Lower lobe of right lung (tissue), 2 donors: ENCODE measurements at regions not wholly inside any gene's neighbourhood (a gene's known extent, or its start where the extent isn't known, plus 50 kb on each side); places are given as distances from the start of the nearest gene placed in this dataset.

Experiments used
- ATAC-seq, 2 donors: fragments of 200-7000 bp; cut with Tn5 transposase; one replicate each; pipeline ENCODE4 v1.9.1; 2020 to 2022; ENCODE audit warnings: mild to moderate bottlenecking in 2 of 2, moderate library complexity in 2 of 2
- DNase-seq: peaks from one replicate; pipeline ENCODE4 v3.0.0-alpha.2; 2020
- H3K27ac ChIP-seq: fragments of 200-600 bp; one replicate; pipeline ENCODE4 v1.8.0; 2022
- H3K27me3 ChIP-seq: fragments of 200-600 bp; one replicate; pipeline ENCODE4 v1.8.0; 2022; ENCODE audit warnings: low read depth
- H3K36me3 ChIP-seq: fragments of 200-600 bp; one replicate; pipeline ENCODE4 v1.8.0; 2022; ENCODE audit warnings: mild to moderate bottlenecking
- H3K4me1 ChIP-seq: fragments of 200-600 bp; one replicate; pipeline ENCODE4 v1.8.0; 2022
- H3K4me3 ChIP-seq: fragments of 200-600 bp; one replicate; pipeline ENCODE4 v1.8.0; 2022; ENCODE audit warnings: mild to moderate bottlenecking
- H3K9me3 ChIP-seq: fragments of 200-600 bp; one replicate; pipeline ENCODE4 v1.8.0; 2022
- intact Hi-C: fragments of 100-400 bp; cut with DNase I; formaldehyde crosslinking; loops from one replicate; pipeline ENCODE4 v1.11.0; 2022
- TF ChIP-seq, protein P1 (sequence below): fragments of 200-600 bp; IDR thresholded peaks from one replicate; pipeline ENCODE4 v1.8.0; 2022; ENCODE audit warnings: antibody characterized with exemption, mild to moderate bottlenecking
- donor health status: DM: no; HTN: yes; CAD: no; lungs with severe emphysema.

GRCh38 chr11:133697603-133698180 lies 147.6 kb downstream of the SPATA19 start:
- Histone ChIP-seq H3K9me3 (no peaks in the 10 kb centered on the region), H3K36me3 (no peaks in the 10 kb centered on the region), H3K4me3 (no peak overlapping the region), H3K4me1 (no peaks in the 10 kb centered on the region), H3K27ac (no peak overlapping the region), H3K27me3 (no peaks in the 10 kb centered on the region)
- ATAC-seq (no peak), DNase-seq (no peak)
- intact Hi-C loops = no loop called here
- TF ChIP-seq, protein P1, sequence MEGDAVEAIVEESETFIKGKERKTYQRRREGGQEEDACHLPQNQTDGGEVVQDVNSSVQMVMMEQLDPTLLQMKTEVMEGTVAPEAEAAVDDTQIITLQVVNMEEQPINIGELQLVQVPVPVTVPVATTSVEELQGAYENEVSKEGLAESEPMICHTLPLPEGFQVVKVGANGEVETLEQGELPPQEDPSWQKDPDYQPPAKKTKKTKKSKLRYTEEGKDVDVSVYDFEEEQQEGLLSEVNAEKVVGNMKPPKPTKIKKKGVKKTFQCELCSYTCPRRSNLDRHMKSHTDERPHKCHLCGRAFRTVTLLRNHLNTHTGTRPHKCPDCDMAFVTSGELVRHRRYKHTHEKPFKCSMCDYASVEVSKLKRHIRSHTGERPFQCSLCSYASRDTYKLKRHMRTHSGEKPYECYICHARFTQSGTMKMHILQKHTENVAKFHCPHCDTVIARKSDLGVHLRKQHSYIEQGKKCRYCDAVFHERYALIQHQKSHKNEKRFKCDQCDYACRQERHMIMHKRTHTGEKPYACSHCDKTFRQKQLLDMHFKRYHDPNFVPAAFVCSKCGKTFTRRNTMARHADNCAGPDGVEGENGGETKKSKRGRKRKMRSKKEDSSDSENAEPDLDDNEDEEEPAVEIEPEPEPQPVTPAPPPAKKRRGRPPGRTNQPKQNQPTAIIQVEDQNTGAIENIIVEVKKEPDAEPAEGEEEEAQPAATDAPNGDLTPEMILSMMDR = no peak

DNA sequence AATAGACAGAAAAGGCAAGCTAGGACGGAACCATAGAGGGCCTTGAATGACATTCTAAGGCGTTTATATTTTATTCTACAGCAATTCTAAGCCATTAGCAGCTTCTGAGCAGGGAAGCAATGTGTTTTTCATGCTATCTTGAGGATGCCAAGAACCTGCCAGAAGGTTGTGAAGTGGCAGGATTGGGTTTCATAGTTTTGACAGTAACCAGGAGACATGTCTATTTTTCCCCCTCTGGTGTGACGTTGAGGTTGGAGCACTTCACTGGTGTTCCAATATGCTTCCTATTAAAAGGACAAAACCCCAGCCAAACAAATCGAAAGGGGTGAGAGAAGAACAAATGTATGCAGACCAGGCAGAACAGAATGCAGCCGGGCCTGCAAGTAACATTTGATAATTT lies 148.2 kb downstream of the SPATA19 start:
- no peaks in the 10 kb centered on the region for H3K27me3 ChIP-seq
- H3K4me3 ChIP-seq = no peak overlapping the region
- DNase-seq (no peak), ATAC-seq (no peak)
- H3K36me3 ChIP-seq = no peaks in the 10 kb centered on the region
- TF ChIP-seq, protein P1 = no peak
- no peaks in the 10 kb centered on the region for H3K4me1 ChIP-seq
- intact Hi-C loops = no loop called here
- no peak overlapping the region for H3K27ac ChIP-seq
- H3K9me3 ChIP-seq = no peaks in the 10 kb centered on the region

DNA sequence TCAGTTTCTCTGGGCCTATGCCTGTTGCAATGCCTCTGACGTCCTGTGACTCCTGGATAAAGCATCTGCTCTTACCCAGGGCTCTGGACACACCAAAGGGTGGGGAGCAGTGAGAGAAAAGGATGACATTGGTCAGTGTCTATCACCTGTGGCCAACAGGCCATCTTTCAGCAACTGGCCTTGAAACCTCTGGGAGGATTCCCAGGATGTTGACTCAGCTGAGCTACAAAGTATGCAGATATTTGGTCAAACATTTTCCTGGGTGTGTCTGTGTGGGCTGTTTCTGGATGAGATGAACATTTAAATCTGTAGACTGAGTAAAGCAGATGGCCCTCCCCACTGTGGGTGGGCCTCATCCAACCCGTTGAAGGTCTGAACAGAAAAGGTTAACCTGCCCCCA lies 149.9 kb downstream of the SPATA19 start:
- no peak for DNase-seq
- Histone ChIP-seq H3K27ac (no peak overlapping the region), H3K36me3 (no peaks in the 10 kb centered on the region), H3K4me1 (no peaks in the 10 kb centered on the region), H3K27me3 (no peaks in the 10 kb centered on the region), H3K9me3 (no peaks in the 10 kb centered on the region), H3K4me3 (no peak overlapping the region)
- ATAC-seq = no peak
- TF ChIP-seq, protein P1 = no peak
- intact Hi-C loops = no loop called here

DNA sequence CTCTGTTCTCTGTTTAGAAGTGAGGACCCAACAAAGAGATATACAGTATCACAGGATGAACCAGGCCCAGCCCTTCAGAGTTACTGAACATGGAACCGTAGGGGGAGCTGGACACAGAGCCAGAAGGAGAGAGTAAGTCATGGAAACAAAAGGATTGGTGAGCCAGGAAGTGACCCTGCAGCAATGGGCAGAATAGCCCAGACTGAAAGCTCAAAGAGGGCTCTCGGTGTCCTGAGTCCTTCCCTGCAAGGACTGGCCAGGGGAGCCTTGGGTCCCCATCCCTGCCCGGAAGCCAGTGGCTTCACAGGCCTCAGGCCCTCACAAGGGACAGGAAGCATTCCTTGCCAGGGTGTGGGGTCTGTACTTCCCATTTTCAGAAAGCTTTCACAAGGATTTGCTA lies 150.6 kb downstream of the SPATA19 start:
- Histone ChIP-seq H3K4me1 (no peaks in the 10 kb centered on the region), H3K4me3 (no peak overlapping the region), H3K27ac (no peak overlapping the region), H3K9me3 (no peaks in the 10 kb centered on the region), H3K27me3 (no peaks in the 10 kb centered on the region), H3K36me3 (no peaks in the 10 kb centered on the region)
- ATAC-seq = no peak
- TF ChIP-seq, protein P1 = no peak
- intact Hi-C loops = no loop called here
- no peak for DNase-seq

GRCh38 chr11:133693110-133693509 lies 152.2 kb downstream of the SPATA19 start:
- no peaks in the 10 kb centered on the region for H3K4me1 ChIP-seq
- no peak overlapping the region for H3K27ac ChIP-seq
- intact Hi-C loops = no loop called here
- H3K27me3 ChIP-seq = no peaks in the 10 kb centered on the region
- no peaks in the 10 kb centered on the region for H3K36me3 ChIP-seq
- no peaks in the 10 kb centered on the region for H3K9me3 ChIP-seq
- ATAC-seq (no peak), DNase-seq (no peak)
- TF ChIP-seq, protein P1 = no peak
- no peak overlapping the region for H3K4me3 ChIP-seq
